SU-DHL-6 (cell line): ENCODE measurements at regions not wholly inside any gene's neighbourhood (a gene's known extent, or its start where the extent isn't known, plus 50 kb on each side); places are given as distances from the start of the nearest gene placed in this dataset.

Experiments
- CTCF ChIP-seq: fragments of 200-600 bp; sonication (generic); IDR thresholded peaks from one replicate; pipeline ENCODE4 v1.5.1; 2017; ENCODE audit warnings: antibody characterized with exemption, mild to moderate bottlenecking, low read length, moderate library complexity; ENCODE audit not compliant: insufficient read depth, poor library complexity, severe bottlenecking
- EZH2phosphoT487 ChIP-seq: fragments of 200-600 bp; sonication (generic), shearing (Covaris generic); conservative IDR thresholded peaks from 2 replicates; pipeline ENCODE4 v1.6.1; 2018; ENCODE audit warnings: mild to moderate bottlenecking, antibody characterized with exemption, low read length, moderate library complexity, mixed read lengths

DNA sequence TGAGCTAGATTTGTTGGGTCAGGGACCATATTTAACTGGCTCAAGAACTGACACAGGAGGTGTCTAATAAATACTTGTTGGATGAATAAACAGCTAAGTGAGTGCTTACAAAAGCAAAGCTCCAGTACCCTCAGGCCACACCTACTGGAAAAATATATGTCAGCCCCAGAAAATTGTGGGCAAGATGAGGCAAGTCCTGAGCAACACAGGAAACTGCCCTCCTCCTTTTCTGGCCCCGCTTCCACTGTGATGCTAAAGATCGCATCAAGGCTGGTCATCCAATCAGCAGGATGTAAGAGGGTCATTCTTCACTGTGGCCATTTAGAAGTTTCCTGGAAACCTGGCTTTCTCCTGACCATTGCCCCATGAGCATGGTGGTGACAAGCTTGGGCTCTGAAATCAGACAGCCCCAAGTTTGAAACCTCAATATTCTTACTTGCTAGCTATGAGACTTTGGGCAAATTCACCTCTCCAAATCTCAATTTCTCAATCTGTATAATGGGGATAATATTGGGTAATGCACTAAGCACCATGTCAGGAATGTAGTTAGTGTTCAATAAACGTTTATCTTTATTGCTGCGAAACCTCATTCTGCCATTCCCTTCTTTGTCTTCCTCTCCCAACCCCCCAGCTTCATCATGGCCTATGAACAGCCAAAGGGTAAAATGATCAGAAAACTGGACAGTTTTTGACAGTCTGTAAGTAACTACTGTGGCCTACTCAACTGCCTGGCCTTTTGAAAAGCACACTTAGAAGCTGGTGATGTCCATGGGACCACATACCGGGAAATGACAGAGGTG lies 139.3 kb upstream of the PZP start:
- TF ChIP-seq EZH2phosphoT487 (no peak), CTCF (no peak)
